ENCODE measurements at regions not wholly inside any gene's neighbourhood (a gene's known extent, or its start where the extent isn't known, plus 50 kb on each side); places are given as distances from the start of the nearest gene placed in this dataset.

DNA sequence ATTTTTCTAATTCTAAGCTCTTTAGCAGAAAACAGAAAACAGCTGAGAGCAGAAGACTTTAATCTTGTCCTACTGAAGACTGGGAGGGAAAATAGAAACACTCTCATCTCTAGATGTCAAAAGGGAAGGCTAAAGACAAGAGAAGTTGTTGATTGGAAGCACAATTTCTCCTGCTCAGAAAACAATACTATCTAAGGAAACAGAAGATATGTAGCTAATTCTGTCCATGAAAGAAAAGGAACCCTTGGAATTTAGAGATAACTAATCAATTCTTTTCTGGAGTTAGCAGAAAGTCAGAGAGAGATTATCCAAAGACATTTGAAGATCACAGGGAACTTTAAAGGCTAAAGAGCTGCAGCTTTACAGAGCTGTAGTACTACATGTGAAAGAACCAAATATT is 126.2 kb downstream of the HSD17B3 start:
- TF ChIP-seq, protein P1, sequence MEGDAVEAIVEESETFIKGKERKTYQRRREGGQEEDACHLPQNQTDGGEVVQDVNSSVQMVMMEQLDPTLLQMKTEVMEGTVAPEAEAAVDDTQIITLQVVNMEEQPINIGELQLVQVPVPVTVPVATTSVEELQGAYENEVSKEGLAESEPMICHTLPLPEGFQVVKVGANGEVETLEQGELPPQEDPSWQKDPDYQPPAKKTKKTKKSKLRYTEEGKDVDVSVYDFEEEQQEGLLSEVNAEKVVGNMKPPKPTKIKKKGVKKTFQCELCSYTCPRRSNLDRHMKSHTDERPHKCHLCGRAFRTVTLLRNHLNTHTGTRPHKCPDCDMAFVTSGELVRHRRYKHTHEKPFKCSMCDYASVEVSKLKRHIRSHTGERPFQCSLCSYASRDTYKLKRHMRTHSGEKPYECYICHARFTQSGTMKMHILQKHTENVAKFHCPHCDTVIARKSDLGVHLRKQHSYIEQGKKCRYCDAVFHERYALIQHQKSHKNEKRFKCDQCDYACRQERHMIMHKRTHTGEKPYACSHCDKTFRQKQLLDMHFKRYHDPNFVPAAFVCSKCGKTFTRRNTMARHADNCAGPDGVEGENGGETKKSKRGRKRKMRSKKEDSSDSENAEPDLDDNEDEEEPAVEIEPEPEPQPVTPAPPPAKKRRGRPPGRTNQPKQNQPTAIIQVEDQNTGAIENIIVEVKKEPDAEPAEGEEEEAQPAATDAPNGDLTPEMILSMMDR (optimal IDR thresholded peaks at IDR 0.05 in 1 of 3, IDR thresholded peaks at IDR 0.05 in 1 of 3, conservative IDR thresholded peaks at IDR 0.05 in 1 of 3; ENCODE audit: extremely low read depth in 1 of 3, insufficient read depth in 2 of 3, low read length in 3 of 3) = no peak
- no peak for TF ChIP-seq EZH2 (IDR thresholded peaks at IDR 0.05; ENCODE audit: low read length)

Measured in keratinocyte (primary cell).